SK-N-SH (cell line): ENCODE measurements at regions not wholly inside any gene's neighbourhood (a gene's known extent, or its start where the extent isn't known, plus 50 kb on each side); places are given as distances from the start of the nearest gene placed in this dataset.

Experiments
- CTCF ChIP-seq: fragments of 200-600 bp; sonication (generic); IDR thresholded peaks from 2 replicates; pipeline ENCODE4 v1.6.1; 2017; ENCODE audit warnings: antibody characterized with exemption, mild to moderate bottlenecking, moderate library complexity
- RAD21 ChIP-seq: IDR thresholded peaks from 2 replicates; pipeline ENCODE4 v1.6.1; 2012; ENCODE audit warnings: mild to moderate bottlenecking, low read length
- RCOR1 ChIP-seq: fragments of 150-350 bp; IDR thresholded peaks from 2 replicates; pipeline ENCODE4 v1.6.1; 2017; ENCODE audit warnings: antibody characterized with exemption, low read length
- REST ChIP-seq: IDR thresholded peaks from 2 replicates; pipeline ENCODE4 v1.6.1; 2012; ENCODE audit warnings: mild to moderate bottlenecking, low read depth, low read length, moderate library complexity
- TAF1 ChIP-seq: IDR thresholded peaks from 2 replicates; pipeline ENCODE4 v1.6.1; 2012; ENCODE audit warnings: low read depth, mild to moderate bottlenecking, low read length, moderate library complexity, borderline replicate concordance
- USF2 ChIP-seq: fragments of 150-350 bp; IDR thresholded peaks from 2 replicates; pipeline ENCODE4 v1.6.1; 2017; ENCODE audit warnings: antibody characterized with exemption, low read length, low read depth, borderline replicate concordance
- YY1 ChIP-seq: IDR thresholded peaks from 2 replicates; pipeline ENCODE4 v1.4.0; 2012; ENCODE audit warnings: low read depth, mild to moderate bottlenecking
- ZBTB33 ChIP-seq: IDR thresholded peaks from 2 replicates; pipeline ENCODE4 v1.4.0; 2012; ENCODE audit warnings: low read depth, borderline replicate concordance

- TF ChIP-seq USF2 (no peak), REST (no peak), TAF1 (no peak), CTCF (no peak), RAD21 (no peak), ZBTB33 (no peak), YY1 (no peak), RCOR1 (no peak)
Observed at GRCh38 chr11:38498721-38499120, 1900.7 kb upstream of the RAG2 start.
